HEK293T (cell line): ENCODE measurements at regions not wholly inside any gene's neighbourhood (a gene's known extent, or its start where the extent isn't known, plus 50 kb on each side); places are given as distances from the start of the nearest gene placed in this dataset.

Source experiments
- ARNT ChIP-seq: fragments of 450-650 bp; IDR thresholded peaks from 2 replicates; pipeline ENCODE4 v1.6.1; 2017; ENCODE audit warnings: mild to moderate bottlenecking
- BHLHE40 ChIP-seq: fragments of 450-650 bp; IDR thresholded peaks from 2 replicates; pipeline ENCODE4 v1.6.1; 2016; ENCODE audit warnings: mild to moderate bottlenecking, moderate library complexity, borderline replicate concordance
- ELF4 ChIP-seq: fragments of 450-650 bp; IDR thresholded peaks from 2 replicates; pipeline ENCODE4 v1.6.1; 2017; ENCODE audit warnings: antibody characterized with exemption
- FOXK2 ChIP-seq: fragments of 450-650 bp; IDR thresholded peaks from 2 replicates; pipeline ENCODE4 v1.6.1; 2016; ENCODE audit warnings: mild to moderate bottlenecking
- FOXM1 ChIP-seq: fragments of 450-650 bp; IDR thresholded peaks from 2 replicates; pipeline ENCODE4 v1.6.1; 2017; ENCODE audit warnings: mild to moderate bottlenecking, borderline replicate concordance
- LEF1 ChIP-seq: fragments of 450-650 bp; IDR thresholded peaks from 2 replicates; pipeline ENCODE4 v1.6.1; 2017; ENCODE audit warnings: mild to moderate bottlenecking, borderline replicate concordance
- NFRKB ChIP-seq: fragments of 450-650 bp; IDR thresholded peaks from 2 replicates; pipeline ENCODE4 v1.6.1; 2016; ENCODE audit warnings: mild to moderate bottlenecking, moderate library complexity
- PKNOX1 ChIP-seq: fragments of 450-650 bp; IDR thresholded peaks from 2 replicates; pipeline ENCODE4 v1.6.1; 2016
- SUZ12 ChIP-seq: fragments of 450-650 bp; IDR thresholded peaks from 2 replicates; pipeline ENCODE4 v1.6.1; 2016; ENCODE audit warnings: mild to moderate bottlenecking
- TARDBP ChIP-seq: fragments of 450-650 bp; IDR thresholded peaks from 2 replicates; pipeline ENCODE4 v1.6.1; 2016

DNA sequence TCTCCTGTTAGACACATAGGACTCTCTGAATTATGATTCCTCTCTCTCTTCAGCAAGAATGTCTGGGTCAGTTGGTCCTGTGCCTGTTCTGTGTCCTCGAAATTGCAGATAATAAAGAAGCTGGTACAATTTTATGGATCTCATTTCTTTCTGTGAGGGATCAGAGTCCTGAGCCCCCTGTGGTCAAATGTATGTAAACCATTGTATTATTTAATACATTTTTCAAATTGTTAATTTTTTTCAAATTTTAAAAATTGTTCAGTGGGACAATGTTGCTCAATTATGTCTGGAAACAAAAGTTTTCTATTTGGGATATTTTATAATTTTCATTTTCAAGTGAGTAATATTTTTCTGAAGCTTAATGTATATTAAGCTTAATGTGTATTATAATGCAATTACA is 513.5 kb downstream of the CCER1 start:
- TF ChIP-seq PKNOX1 (no peak), TARDBP (no peak), FOXK2 (no peak), NFRKB (no peak), ARNT (no peak), SUZ12 (no peak), BHLHE40 (no peak), LEF1 (no peak), ELF4 (no peak), FOXM1 (no peak)
